ENCODE measurements at regions not wholly inside any gene's neighbourhood (a gene's known extent, or its start where the extent isn't known, plus 50 kb on each side); places are given as distances from the start of the nearest gene placed in this dataset.

DNA sequence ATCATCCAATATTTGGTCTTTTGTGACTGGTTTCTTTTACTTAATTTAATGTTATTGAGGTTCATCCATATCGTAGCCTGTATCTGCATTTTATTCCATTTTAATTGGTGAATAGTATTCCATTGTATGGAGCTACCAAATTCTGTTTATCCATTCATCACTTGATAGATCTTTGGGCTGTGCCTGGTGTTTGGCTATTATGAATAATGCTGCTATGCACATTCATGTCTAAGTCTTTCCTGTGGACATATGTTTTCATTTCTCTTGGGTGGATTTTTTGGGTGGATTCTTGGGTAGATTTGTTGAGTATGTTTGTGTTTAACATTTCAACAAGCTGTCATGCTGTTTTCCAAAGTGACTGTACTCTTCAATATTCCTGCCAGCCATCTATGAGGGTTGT lies 52.5 kb upstream of the NEDD4L start:
- no peak for ATAC-seq
- H3K4me1 ChIP-seq (ENCODE audit: control insufficient read depth, insufficient read depth, low read length), result no peaks in the 10 kb centered on the region
- no peak overlapping the region for H3K4me3 ChIP-seq (ENCODE audit: low read length)
- intact Hi-C loops (cut with DNase I), result no loop called here
- no peaks in the 10 kb centered on the region for H3K27me3 ChIP-seq (ENCODE audit: control insufficient read depth, insufficient read depth)
- 90% methylated on average over 1 of the region's 1 CpG for WGBS
- no peak overlapping the region for H3K27ac ChIP-seq (ENCODE audit: low read length)
- no peak for DNase-seq
- peaks cover 3% of the 10 kb centered on the region for H3K9me3 ChIP-seq (ENCODE audit: control insufficient read depth, low read length)

DNA sequence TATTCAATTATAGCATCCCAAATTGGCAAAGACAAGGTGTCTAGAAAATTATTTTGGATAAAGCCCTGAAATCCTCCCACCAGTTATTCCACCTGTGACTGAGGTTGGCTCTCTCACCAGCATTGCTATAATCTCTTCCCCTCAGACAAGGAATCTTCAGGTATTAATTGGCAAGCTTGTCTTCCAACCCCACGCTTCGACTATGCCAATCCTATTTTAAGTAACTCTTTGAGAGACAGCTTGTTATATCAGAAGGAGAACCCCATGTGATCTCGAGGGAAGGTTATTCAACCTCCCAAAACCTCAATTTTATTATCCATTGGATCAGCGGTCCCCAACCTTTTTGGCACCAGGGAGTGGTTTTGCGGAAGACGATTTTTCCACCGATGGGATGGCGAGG lies 54.5 kb upstream of the NEDD4L start:
- H3K27me3 ChIP-seq (ENCODE audit: control insufficient read depth, insufficient read depth), result no peaks in the 10 kb centered on the region
- intact Hi-C loops (cut with DNase I), result no loop called here
- ATAC-seq (no peak), DNase-seq (no peak)
- no peak overlapping the region for H3K27ac ChIP-seq (ENCODE audit: low read length)
- H3K4me1 ChIP-seq (ENCODE audit: control insufficient read depth, insufficient read depth, low read length), result no peaks in the 10 kb centered on the region
- peaks cover 3% of the 10 kb centered on the region for H3K9me3 ChIP-seq (ENCODE audit: control insufficient read depth, low read length)
- no peak overlapping the region for H3K4me3 ChIP-seq (ENCODE audit: low read length)
- WGBS, result 89% methylated on average over 8 of the region's 8 CpGs

DNA sequence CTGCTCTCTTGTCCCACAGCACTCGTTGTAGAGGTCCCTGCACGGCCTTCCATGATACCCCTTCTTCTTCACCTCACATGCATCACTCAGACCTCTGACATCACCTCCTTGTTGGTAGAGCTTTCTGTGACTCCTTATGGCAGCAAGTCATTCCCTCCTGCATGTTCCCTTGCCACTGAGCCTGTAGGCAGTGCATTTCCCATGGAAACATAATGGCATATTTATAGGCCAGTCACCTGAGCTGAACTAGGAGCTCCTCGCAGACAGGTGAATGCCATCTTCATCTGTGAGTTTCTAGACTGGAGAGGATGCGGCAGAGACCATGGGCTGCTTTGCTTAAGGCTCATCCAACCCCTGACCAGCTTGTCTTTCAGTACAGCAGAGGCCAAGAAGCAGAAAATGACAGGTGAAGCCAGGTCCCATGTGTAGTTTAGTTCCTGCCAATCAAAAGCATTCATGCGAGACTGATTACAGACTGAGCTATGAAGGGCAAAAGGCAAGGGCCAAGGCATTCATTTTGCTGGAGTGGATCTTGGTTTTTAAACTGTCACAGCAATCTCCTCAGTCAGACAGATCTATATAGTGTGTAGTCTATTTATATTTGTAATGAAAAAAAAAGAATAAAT lies 59.4 kb upstream of the NEDD4L start:
- Histone ChIP-seq H3K27ac (ENCODE audit: low read length) (no peak overlapping the region), H3K4me1 (ENCODE audit: control insufficient read depth, insufficient read depth, low read length) (no peaks in the 10 kb centered on the region), H3K9me3 (ENCODE audit: control insufficient read depth, low read length) (peaks cover 3% of the 10 kb centered on the region), H3K4me3 (ENCODE audit: low read length) (no peak overlapping the region), H3K27me3 (ENCODE audit: control insufficient read depth, insufficient read depth) (no peaks in the 10 kb centered on the region)
- WGBS, result 79% methylated on average over 5 of the region's 5 CpGs
- intact Hi-C loops (cut with DNase I), result no loop called here
- ATAC-seq, result no peak
- no peak for DNase-seq

DNA sequence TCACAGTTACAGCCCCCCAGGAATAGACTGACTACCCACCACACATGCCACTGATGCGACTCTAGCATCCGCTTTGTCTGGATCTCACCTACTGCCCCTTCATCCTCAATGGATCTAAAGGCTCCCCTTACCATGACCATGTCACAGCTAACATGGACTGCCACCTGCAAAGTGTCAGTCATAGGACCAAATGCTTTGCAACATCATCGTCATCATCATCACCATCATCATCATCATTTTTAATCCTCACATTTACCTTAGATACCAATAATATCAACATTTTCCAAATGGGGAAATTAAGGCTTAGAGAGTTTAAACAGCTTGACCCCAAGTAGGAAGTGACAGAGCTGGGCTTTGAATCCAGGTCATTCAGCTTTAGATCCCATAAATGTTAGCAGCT lies 60.1 kb upstream of the NEDD4L start:
- peaks cover 3% of the 10 kb centered on the region for H3K9me3 ChIP-seq (ENCODE audit: control insufficient read depth, low read length)
- intact Hi-C loops (cut with DNase I), result no loop called here
- ATAC-seq, result no peak
- DNase-seq, result no peak
- H3K27me3 ChIP-seq (ENCODE audit: control insufficient read depth, insufficient read depth), result no peaks in the 10 kb centered on the region
- H3K27ac ChIP-seq (ENCODE audit: low read length), result no peak overlapping the region
- H3K4me3 ChIP-seq (ENCODE audit: low read length), result no peak overlapping the region
- 96% methylated on average over 3 of the region's 3 CpGs for WGBS
- no peaks in the 10 kb centered on the region for H3K4me1 ChIP-seq (ENCODE audit: control insufficient read depth, insufficient read depth, low read length)

DNA sequence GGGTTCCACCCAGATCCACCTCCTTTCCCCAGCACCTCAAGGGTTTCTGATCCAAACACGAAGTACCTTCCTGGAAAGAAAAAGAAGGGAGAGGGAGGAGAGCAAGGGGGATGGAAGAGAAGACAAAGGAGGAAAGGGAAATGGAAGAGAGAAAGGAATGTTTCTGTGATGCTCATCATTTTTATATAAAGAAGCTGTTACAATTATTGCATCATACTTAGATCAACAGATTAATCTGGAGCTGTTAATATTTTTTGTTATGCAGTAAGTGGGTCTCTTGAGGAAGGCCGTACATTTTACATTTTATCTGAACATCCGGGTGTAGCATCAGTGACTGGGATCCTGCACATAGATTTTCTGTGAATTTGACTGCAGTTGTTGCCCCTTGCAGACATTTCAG lies 60.6 kb upstream of the NEDD4L start:
- Histone ChIP-seq H3K27me3 (ENCODE audit: control insufficient read depth, insufficient read depth) (no peaks in the 10 kb centered on the region), H3K4me1 (ENCODE audit: control insufficient read depth, insufficient read depth, low read length) (no peaks in the 10 kb centered on the region), H3K9me3 (ENCODE audit: control insufficient read depth, low read length) (peaks cover 3% of the 10 kb centered on the region), H3K4me3 (ENCODE audit: low read length) (no peak overlapping the region), H3K27ac (ENCODE audit: low read length) (no peak overlapping the region)
- intact Hi-C loops (cut with DNase I), result no loop called here
- 77% methylated on average over 3 of the region's 3 CpGs for WGBS
- ATAC-seq (no peak), DNase-seq (no peak)

DNA sequence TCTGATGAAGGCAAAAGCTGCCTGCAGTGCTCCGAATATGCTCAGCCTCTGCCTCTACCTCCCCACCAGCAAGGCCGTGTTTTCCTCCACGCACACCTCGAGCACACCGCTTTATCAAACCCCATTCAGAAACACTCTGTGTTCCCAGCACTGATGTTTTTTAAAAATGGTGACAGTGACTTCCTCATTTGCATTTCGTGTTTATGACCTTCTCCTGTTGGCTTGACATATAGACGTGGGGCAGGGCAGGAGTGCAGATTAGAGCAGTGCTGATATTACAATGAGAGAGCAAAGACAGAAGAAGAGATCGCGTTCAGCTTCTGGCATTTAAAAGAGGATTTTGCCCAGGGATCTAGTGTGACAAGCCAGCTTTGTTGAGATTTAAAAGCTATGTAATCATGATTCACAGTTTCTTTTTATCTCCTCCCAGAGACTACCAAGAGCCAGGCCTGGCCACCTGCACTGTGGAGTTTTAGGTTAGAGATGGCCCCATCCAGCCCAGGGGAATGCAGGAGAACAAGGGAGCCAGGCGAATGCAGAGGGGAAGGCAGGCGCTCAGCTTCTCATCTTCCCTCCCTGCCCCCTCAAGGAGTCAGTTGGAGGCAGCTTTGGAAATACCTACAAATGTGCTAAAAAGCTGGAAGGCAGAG lies 61.5 kb upstream of the NEDD4L start:
- no peaks in the 10 kb centered on the region for H3K27me3 ChIP-seq (ENCODE audit: control insufficient read depth, insufficient read depth)
- DNase-seq, result no peak
- no peak overlapping the region for H3K27ac ChIP-seq (ENCODE audit: low read length)
- intact Hi-C loops (cut with DNase I), result no loop called here
- ATAC-seq, result no peak
- H3K4me1 ChIP-seq (ENCODE audit: control insufficient read depth, insufficient read depth, low read length), result no peaks in the 10 kb centered on the region
- 80% methylated on average over 11 of the region's 11 CpGs for WGBS
- no peak overlapping the region for H3K4me3 ChIP-seq (ENCODE audit: low read length)
- no peaks in the 10 kb centered on the region for H3K9me3 ChIP-seq (ENCODE audit: control insufficient read depth, low read length)

DNA sequence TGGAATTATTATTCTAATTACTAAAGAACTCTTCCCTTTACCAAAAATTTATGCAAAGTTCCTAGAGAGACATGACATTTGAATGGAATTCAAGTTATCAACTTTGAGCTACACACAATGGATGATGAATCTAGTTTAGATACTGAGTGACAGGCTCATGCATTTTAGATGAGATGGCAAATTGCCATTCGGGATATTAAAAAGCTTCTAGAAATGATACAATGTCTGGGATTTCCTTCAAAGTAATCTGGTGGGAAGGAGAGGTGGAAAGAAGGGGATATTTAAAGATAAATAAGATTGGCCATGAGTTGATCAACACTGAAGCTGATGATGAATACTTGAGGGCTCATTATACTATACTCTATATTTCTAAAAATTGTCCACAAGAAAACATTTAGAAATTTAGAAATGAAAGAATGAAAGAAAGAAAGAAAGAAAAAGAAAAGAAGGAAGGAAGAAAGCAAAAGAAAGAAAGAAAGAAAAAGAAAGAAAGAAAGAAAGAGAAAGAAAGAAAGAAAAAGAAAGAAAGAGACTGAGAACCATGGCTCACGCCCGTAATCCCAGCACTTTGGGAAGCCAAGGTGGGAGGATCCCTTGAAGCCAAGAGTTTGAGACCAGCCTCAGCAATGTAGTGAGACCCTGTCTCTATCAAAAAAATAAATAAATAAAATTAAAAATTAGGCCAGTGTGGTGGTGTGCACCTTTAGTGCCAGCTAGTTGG lies 62.6 kb upstream of the NEDD4L start:
- DNase-seq (no peak), ATAC-seq (no peak)
- H3K27me3 ChIP-seq (ENCODE audit: control insufficient read depth, insufficient read depth), result no peaks in the 10 kb centered on the region
- WGBS, result 83% methylated on average over 3 of the region's 3 CpGs
- H3K9me3 ChIP-seq (ENCODE audit: control insufficient read depth, low read length), result no peaks in the 10 kb centered on the region
- H3K4me1 ChIP-seq (ENCODE audit: control insufficient read depth, insufficient read depth, low read length), result no peaks in the 10 kb centered on the region
- intact Hi-C loops (cut with DNase I), result no loop called here
- no peak overlapping the region for H3K27ac ChIP-seq (ENCODE audit: low read length)
- H3K4me3 ChIP-seq (ENCODE audit: low read length), result no peak overlapping the region

DNA sequence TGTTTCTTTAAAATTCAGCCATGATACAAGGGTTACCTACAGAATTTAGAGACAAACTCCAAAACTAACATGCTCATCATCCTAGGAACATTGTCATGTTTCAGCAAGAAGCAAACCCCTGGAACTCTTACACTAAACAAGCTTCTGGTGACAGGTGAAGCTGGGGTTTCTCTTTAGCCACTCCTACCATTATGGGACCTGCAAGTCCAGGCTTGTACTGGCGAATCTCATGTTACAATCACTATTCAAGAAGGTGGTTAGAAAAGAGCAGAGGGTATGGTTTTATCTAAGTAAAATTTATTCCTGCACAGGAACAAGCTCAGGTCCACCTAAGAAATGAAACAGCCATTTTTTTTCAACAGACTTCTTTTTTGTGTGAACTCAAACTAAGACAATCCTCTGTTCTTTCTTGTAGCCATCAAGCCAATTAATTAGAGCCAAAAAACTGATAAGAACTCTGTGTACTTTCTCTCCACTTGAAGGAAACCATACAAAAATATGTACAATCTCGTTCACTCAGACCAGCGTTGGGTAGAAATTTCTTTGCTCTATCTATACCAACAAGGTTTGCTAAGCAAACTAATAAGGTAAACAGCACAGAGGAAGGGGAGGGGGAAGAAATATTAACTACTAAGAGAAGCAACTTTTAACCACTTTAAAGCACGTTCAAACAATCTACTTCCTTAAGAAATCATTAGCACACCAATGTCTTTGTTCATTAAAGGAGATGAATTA lies 63.3 kb upstream of the NEDD4L start:
- no peaks in the 10 kb centered on the region for H3K9me3 ChIP-seq (ENCODE audit: control insufficient read depth, low read length)
- WGBS, result 48% methylated on average over 4 of the region's 4 CpGs
- DNase-seq (no peak), ATAC-seq (no peak)
- no peaks in the 10 kb centered on the region for H3K4me1 ChIP-seq (ENCODE audit: control insufficient read depth, insufficient read depth, low read length)
- intact Hi-C loops (cut with DNase I), result no loop called here
- no peaks in the 10 kb centered on the region for H3K27me3 ChIP-seq (ENCODE audit: control insufficient read depth, insufficient read depth)
- no peak overlapping the region for H3K27ac ChIP-seq (ENCODE audit: low read length)
- H3K4me3 ChIP-seq (ENCODE audit: low read length), result no peak overlapping the region

DNA sequence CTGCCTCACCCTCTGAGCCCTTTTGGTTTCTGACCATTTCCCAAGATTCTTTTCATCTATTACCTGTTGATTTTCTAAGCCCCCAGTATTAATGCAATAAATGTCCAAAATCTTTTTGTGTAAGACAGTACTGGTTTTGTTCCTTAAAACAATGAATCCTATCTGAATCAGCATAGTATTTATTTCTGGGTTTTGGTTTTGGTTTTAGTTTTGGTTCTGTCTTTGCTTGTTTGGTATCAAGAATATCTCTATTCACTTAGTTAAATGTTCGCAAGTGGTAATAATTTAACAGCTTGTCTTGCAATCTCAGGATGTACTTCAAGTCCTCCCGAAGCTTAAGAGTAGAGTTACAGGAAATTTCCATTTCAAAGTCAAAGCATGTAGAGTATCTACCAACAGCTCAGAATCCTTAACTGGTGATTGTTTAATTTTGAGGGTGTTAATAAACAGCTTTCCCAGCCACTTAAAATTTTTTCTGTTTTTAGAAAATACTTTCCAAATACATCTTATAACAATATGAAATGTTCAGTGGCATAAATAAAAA lies 67.7 kb upstream of the NEDD4L start:
- H3K27ac ChIP-seq (ENCODE audit: low read length), result no peak overlapping the region
- no peak for DNase-seq
- no peaks in the 10 kb centered on the region for H3K27me3 ChIP-seq (ENCODE audit: control insufficient read depth, insufficient read depth)
- ATAC-seq, result peak in 1 of 2 donors; percentile 18
- H3K4me1 ChIP-seq (ENCODE audit: control insufficient read depth, insufficient read depth, low read length), result no peaks in the 10 kb centered on the region
- H3K4me3 ChIP-seq (ENCODE audit: low read length), result no peak overlapping the region
- 31% methylated on average over 2 of the region's 2 CpGs for WGBS
- H3K9me3 ChIP-seq (ENCODE audit: control insufficient read depth, low read length), result no peaks in the 10 kb centered on the region
- intact Hi-C loops (cut with DNase I), result no loop called here

DNA sequence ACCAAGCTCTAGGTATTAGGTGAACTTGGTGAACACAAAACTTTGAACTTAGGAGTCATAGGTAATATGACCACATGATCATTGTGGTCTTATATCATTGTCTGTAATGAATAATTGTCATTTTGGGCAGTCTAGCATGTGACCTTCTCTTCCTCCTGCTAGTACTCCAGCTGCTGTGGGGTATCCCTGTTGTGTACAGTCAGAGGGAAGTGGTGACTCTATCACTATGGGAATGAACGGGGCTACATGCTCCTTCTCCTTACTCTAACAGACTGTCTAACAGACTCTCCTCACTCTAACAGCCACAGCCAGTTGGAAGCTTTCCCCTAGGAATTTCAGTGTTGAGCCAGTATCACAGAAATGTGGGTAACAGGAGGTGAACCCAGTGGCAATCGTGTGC lies 68.2 kb upstream of the NEDD4L start:
- Histone ChIP-seq H3K9me3 (ENCODE audit: control insufficient read depth, low read length) (no peaks in the 10 kb centered on the region), H3K4me1 (ENCODE audit: control insufficient read depth, insufficient read depth, low read length) (no peaks in the 10 kb centered on the region), H3K4me3 (ENCODE audit: low read length) (no peak overlapping the region), H3K27ac (ENCODE audit: low read length) (no peak overlapping the region), H3K27me3 (ENCODE audit: control insufficient read depth, insufficient read depth) (no peaks in the 10 kb centered on the region)
- DNase-seq (no peak), ATAC-seq (peak; percentile 26 to 53)
- WGBS, result 63% methylated on average over 2 of the region's 2 CpGs
- intact Hi-C loops (cut with DNase I), result no loop called here
